ENCODE measurements at regions not wholly inside any gene's neighbourhood (a gene's known extent, or its start where the extent isn't known, plus 50 kb on each side); places are given as distances from the start of the nearest gene placed in this dataset.

- FAIRE-seq, result no peak
- peaks cover 22% of the 10 kb centered on the region for H3K9me3 ChIP-seq (ENCODE audit: insufficient read depth, low read depth, low read length)
- no peak overlapping the region for H3K9ac ChIP-seq (ENCODE audit: low read length)
- peaks cover 2% of the 10 kb centered on the region for H3K36me3 Mint-ChIP-seq (ENCODE audit: low read depth, unreplicated experiment)
- H3K4me1 ChIP-seq (ENCODE audit: insufficient read depth, low read length), result no peaks in the 10 kb centered on the region
- H2AFZ ChIP-seq (ENCODE audit: low read depth, low read length), result no peak overlapping the region
- no peak for DNase-seq (ENCODE audit: low read depth)
- peaks cover 3% of the 10 kb centered on the region for H3K9me3 Mint-ChIP-seq (ENCODE audit: unreplicated experiment)
- H3K27ac ChIP-seq (ENCODE audit: low read depth, low read length), result no peak overlapping the region
- H3K27me3 Mint-ChIP-seq (ENCODE audit: low read depth, unreplicated experiment), result peaks cover 65% of the 10 kb centered on the region
- no peak overlapping the region for H3K4me2 ChIP-seq (ENCODE audit: low read length)
- no peaks in the 10 kb centered on the region for H3K79me2 ChIP-seq (ENCODE audit: insufficient read depth, low read length)
- no peaks in the 10 kb centered on the region for H4K20me1 ChIP-seq (ENCODE audit: insufficient read depth, low read length)
- no peak overlapping the region for H3K27ac Mint-ChIP-seq (ENCODE audit: unreplicated experiment)
- no peaks in the 10 kb centered on the region for H3K36me3 ChIP-seq (ENCODE audit: insufficient read depth, low read length)
- no peak overlapping the region for H3K4me3 Mint-ChIP-seq (ENCODE audit: unreplicated experiment)
- no peaks in the 10 kb centered on the region for H3K4me1 Mint-ChIP-seq (ENCODE audit: low read depth, unreplicated experiment)
- no peaks in the 10 kb centered on the region for H3K27me3 ChIP-seq (ENCODE audit: insufficient read depth, low read length)
- TF ChIP-seq CTCF (IDR thresholded peaks at IDR 0.05; ENCODE audit: insufficient read depth, low read depth, low read length) (no peak), EZH2 (IDR thresholded peaks at IDR 0.05; ENCODE audit: insufficient read depth, low read length) (no peak)
- no peak overlapping the region for H3K4me3 ChIP-seq (ENCODE audit: insufficient read depth, low read depth, low read length)
Measured at GRCh38 chr13:112234131-112234875, 141.9 kb upstream of the SPACA7 start.

GRCh38 chr13:112236016-112236415 is 140.1 kb upstream of the SPACA7 start:
- H4K20me1 ChIP-seq (ENCODE audit: insufficient read depth, low read length), result no peaks in the 10 kb centered on the region
- H3K9me3 ChIP-seq (ENCODE audit: insufficient read depth, low read depth, low read length), result peaks cover 17% of the 10 kb centered on the region
- H3K9ac ChIP-seq (ENCODE audit: low read length), result no peak overlapping the region
- H3K4me2 ChIP-seq (ENCODE audit: low read length), result no peak overlapping the region
- H3K36me3 Mint-ChIP-seq (ENCODE audit: low read depth, unreplicated experiment), result peaks cover 2% of the 10 kb centered on the region
- peak overlapping the region; percentile 30 for H3K27ac Mint-ChIP-seq (ENCODE audit: unreplicated experiment)
- TF ChIP-seq CTCF (IDR thresholded peaks at IDR 0.05; ENCODE audit: insufficient read depth, low read depth, low read length), result no peak
- no peaks in the 10 kb centered on the region for H3K4me1 Mint-ChIP-seq (ENCODE audit: low read depth, unreplicated experiment)
- no peaks in the 10 kb centered on the region for H3K27me3 ChIP-seq (ENCODE audit: insufficient read depth, low read length)
- H3K79me2 ChIP-seq (ENCODE audit: insufficient read depth, low read length), result no peaks in the 10 kb centered on the region
- FAIRE-seq (no peak), DNase-seq (ENCODE audit: low read depth) (no peak)
- no peaks in the 10 kb centered on the region for H3K36me3 ChIP-seq (ENCODE audit: insufficient read depth, low read length)
- H3K9me3 Mint-ChIP-seq (ENCODE audit: unreplicated experiment), result peaks cover 7% of the 10 kb centered on the region
- no peak overlapping the region for H2AFZ ChIP-seq (ENCODE audit: low read depth, low read length)
- no peaks in the 10 kb centered on the region for H3K4me1 ChIP-seq (ENCODE audit: insufficient read depth, low read length)
- H3K4me3 Mint-ChIP-seq (ENCODE audit: unreplicated experiment), result no peak overlapping the region
- no peak overlapping the region for H3K27ac ChIP-seq (ENCODE audit: low read depth, low read length)
- H3K4me3 ChIP-seq (ENCODE audit: insufficient read depth, low read depth, low read length), result no peak overlapping the region
- peaks cover 59% of the 10 kb centered on the region for H3K27me3 Mint-ChIP-seq (ENCODE audit: low read depth, unreplicated experiment)

- Histone ChIP-seq H3K36me3 (ENCODE audit: insufficient read depth, low read length) (no peaks in the 10 kb centered on the region), H3K27me3 (ENCODE audit: insufficient read depth, low read length) (no peaks in the 10 kb centered on the region), H2AFZ (ENCODE audit: low read depth, low read length) (no peak overlapping the region), H3K4me1 (ENCODE audit: insufficient read depth, low read length) (no peaks in the 10 kb centered on the region), H4K20me1 (ENCODE audit: insufficient read depth, low read length) (no peaks in the 10 kb centered on the region), H3K79me2 (ENCODE audit: insufficient read depth, low read length) (no peaks in the 10 kb centered on the region), H3K9me3 (ENCODE audit: insufficient read depth, low read depth, low read length) (peaks cover 17% of the 10 kb centered on the region), H3K4me3 (ENCODE audit: insufficient read depth, low read depth, low read length) (no peak overlapping the region), H3K9ac (ENCODE audit: low read length) (no peak overlapping the region), H3K27ac (ENCODE audit: low read depth, low read length) (no peak overlapping the region), H3K4me2 (ENCODE audit: low read length) (no peak overlapping the region)
- Mint-ChIP-seq H3K9me3 (ENCODE audit: unreplicated experiment) (peaks cover 7% of the 10 kb centered on the region), H3K4me1 (ENCODE audit: low read depth, unreplicated experiment) (no peaks in the 10 kb centered on the region), H3K36me3 (ENCODE audit: low read depth, unreplicated experiment) (peaks cover 2% of the 10 kb centered on the region), H3K27ac (ENCODE audit: unreplicated experiment) (no peak overlapping the region), H3K27me3 (ENCODE audit: low read depth, unreplicated experiment) (peaks cover 59% of the 10 kb centered on the region), H3K4me3 (ENCODE audit: unreplicated experiment) (no peak overlapping the region)
- TF ChIP-seq EZH2 (IDR thresholded peaks at IDR 0.05; ENCODE audit: insufficient read depth, low read length) (no peak), CTCF (IDR thresholded peaks at IDR 0.05; ENCODE audit: insufficient read depth, low read depth, low read length) (no peak)
- FAIRE-seq (no peak), DNase-seq (ENCODE audit: low read depth) (no peak)
Measured at GRCh38 chr13:112236539-112237197, 139.5 kb upstream of the SPACA7 start.

Data from astrocyte (in vitro differentiated cells and primary cell).